ENCODE measurements at regions not wholly inside any gene's neighbourhood (a gene's known extent, or its start where the extent isn't known, plus 50 kb on each side); places are given as distances from the start of the nearest gene placed in this dataset.

DNA sequence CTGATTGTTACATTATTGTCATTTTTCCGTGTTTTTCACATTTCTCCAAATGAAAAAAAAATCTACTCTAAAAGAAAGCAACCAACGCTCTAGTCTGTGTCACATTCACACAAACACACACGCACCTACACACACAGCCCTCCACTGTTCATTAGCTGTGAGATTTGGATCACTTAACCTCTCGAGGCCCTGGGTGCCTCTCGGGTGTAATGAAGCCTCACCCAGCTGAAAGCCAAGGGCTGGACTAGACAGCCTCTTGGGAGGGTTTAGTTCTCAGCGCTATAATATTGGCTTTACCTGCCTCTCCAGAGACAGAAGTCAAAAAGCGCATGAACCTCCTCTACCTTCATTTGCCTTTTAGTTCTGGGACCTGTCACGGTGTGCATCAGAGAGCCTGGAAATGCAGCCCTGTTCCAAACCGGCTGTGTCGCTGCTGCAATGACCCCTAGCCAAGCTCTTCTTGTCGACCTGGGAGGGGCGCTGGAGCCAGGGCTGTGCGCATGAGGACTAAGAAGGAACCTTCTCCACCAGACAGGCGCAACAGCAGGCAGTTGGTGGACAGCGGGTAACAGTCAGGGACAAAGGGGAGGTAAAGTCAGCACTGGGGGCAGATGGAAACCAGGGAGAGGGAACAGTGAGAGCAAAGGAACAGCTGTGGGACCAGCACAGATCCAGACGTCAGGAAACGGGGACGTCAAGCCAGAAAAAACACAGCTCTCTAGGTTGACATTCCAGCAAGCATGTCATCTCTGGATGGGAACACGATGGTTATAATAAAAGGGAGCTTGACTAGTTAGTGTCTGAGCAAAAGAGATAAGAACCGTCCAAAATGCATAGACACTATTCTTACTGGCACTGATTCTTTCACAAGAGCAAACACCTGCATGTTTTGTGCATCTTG, 375.9 kb downstream of the EFNB2 start:
- no peak for DNase-seq

DNA sequence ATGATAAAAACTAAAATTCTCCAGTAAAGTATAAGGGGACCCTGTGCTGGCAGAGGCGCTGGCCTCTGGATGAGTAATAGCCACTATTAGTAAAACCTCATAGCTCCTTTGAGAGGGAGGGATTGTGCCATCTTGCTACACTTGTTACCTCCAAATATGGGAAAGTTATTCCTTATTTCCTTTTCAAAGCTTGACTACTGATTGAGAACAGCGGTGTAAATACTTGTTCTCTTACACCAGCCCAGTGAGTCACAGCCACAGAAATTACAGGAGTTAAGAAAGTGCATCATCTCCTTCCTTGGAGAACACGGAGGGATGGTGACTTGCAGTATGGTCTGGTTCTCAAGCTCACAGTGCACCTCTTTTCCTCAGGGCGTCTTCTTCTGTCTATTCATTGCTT, 379.0 kb downstream of the EFNB2 start:
- no peak for DNase-seq

DNA sequence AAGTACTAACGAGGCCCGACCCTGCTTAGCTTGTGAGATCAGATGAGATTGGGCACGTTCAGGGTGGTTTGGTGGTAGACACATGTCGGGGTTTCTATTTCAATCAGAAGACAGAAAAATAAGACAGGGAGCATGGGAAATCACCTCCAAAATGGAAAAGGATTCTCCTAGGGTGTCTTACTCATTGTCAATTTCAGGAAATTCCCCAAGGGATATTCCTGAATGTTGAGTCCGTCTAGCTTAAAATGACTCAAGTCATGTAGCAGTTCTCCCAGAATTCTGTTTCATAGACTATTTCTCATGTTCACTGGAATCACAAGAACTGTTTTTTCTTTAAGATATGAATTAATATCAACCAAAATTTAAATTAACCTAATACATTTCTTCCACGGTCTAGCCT, 380.1 kb downstream of the EFNB2 start:
- no peak for DNase-seq

DNA sequence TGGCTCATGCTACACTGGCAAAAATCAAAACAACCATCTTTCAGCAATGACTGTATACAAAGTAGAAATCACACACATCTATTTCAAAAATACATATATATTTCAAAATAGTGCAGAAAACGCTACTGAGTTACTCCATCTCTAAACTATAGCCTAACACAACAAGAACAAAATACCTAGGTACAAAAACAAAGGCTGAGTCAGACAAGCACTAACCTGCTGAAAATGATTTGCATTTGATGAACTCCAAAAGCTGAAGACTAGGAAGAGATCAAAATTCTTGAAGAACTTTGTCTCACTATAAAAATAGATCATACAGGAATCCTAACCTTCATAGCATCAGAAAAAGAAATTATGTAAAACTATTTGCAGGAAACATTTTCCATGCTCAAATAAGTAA, 381.6 kb downstream of the EFNB2 start:
- no peak for DNase-seq

DNA sequence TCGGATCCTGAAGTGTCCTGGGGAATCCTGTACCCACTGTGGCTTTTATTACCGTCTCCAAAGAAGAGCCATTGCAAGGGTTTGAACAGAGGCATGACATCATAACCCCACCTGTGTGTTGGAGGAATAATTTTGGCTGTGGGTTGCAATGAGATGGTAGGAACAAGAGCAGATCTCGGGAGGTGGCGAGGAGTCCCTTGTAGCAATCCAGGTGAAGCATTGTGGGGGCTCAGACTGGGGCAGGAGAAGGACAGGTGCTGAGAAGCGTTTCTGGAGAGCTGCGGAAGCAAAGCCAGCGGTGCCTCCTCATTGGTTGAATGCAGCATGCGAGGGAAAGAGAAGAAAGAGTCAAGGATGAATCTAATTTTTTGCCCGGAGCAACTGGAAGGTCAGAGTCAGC, 382.4 kb downstream of the EFNB2 start:
- no peak for DNase-seq

DNA sequence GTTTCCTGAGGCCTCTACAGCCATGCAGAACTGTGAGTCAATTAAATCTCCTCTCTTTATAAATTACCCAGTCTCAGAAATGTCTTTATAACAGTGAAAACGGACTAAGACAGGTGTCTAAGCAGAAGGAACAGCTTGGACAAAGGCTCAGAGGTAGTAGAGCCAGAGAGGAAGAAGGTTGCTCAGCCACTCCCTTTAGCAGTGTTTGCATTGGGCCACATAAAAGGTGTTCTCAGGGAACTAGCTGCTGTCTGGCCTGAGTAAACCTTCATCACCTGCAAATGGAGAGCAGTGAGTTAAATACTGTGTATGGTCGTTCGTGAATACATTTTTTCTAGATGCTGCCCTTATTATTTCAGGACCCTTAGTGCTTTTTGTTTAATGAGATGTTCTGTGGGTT, 383.4 kb downstream of the EFNB2 start:
- DNase-seq: no peak

DNA sequence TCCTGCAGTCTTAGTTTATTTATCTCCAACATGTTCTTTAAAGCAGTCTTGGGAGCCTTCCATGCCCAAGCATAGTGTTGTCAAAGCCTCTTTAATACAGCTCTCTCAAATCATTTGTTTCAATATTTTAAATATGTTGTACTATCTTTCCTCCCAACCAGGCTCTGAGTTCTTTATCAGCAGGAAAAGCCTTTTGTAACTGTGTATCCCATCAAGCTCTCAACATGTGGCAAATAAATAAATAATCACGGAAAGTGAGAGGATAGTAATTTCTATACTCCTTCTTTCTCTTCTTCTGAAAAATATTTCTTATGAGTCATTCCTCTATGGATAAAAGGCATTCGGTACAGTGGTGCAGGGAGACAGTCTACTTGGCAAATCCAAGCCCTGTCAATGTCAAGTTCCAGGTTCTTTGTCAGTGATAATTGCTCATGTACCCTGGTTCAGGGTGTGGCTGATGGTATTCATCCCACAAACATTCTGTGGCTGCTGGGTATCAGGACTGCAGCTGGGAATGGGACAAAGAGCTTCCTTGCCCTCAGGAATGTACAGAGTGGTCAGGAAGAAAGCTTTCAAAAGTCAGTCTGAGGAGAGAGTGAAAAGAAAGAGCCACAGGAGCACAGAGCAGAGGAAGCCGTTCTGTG, 384.3 kb downstream of the EFNB2 start:
- DNase-seq: no peak

DNA sequence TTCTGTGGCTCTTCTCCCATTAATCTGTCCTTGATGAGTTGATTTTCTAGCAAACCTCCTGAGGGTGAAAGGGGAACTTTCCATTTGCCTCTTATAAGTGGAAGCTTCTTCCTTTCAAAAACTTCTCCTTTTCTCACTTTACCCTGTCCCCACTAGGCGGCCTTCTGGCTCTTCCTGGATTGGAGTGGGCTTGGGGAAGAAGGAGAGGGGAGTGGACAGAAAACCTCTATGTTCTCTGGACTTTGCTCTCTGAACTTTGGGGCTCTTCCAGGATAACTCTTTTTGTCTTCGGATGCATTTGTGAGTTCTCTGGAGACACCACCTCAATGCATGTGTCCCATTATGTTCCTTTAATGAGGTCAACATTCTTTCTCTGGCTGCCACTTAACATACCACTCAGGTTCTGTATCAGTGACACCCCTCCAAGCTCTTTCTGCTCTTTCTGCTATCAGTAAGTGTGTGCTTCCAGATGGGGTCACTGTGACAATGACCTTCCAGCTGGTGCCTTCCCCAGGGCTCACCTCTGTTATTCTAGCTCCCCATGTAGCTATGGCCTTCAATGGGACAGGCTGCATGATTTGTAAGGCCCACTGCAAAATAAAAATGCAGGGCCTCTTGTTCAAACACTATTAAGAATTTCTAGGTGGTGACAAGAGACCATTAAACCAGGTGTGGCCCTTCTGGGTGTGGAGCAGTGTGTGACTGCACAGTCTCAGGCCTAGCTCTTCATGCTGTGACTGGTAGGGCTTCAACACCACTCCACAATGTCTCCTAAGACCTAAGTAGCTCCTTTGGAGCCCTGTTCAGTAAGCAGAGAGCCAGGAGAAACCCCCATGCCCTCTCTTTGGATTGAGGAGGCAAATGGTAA, 389.2 kb downstream of the EFNB2 start:
- no peak for DNase-seq

DNA sequence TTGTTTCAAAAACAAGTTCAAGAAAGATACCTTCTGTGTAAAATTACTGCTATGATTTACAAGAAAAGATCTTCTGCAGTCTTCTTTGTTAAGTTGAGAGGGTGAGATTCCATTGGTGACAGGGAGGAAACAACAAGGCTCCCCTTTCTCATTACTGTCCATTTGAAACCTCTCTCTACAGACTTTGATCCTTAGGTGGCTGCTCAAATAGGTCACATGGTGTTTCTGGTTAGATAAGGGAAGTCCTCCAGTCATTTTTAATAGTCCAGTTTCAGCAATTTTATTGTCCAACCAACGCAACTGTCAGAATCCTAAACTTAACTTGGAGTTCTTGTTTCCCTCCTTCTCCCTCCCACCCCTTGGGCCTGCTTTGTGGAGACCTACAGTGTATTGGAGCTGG, 390.4 kb downstream of the EFNB2 start:
- no peak for DNase-seq

DNA sequence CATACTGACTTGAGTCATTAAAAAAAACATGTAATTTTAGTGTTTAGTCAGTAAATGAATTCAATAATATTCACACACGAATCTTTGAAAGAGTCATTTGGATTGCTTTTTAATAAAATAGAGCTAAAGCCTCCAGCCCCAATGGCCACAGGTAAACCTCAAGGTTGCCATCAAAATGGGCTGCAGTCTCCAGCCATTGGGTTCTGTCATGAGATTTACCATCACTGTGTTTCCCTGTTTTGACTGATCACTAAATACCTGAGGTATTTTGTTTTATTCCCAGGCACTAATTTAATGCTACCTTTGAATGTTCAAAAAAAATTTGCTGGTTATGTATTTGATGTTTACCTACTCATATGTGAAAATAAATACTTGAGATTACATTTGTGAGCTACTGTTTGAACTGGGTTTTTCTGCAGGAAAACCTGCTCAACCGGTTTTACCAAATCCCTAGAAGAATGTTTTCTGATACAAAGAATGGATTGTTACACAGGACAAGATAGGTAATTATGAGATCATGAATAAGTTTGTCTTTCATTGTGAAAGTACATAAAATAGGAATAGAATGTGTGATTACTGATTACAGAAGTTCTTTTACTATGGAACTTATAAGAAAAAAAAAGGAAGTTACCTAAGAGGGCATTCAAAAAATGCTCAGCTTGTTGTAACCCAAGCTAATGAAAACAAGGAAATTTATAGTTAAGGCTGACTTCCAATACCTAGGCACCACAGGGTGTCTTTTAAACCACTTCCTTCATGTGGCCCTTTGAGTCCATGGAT, 391.3 kb downstream of the EFNB2 start:
- DNase-seq: no peak

DNA sequence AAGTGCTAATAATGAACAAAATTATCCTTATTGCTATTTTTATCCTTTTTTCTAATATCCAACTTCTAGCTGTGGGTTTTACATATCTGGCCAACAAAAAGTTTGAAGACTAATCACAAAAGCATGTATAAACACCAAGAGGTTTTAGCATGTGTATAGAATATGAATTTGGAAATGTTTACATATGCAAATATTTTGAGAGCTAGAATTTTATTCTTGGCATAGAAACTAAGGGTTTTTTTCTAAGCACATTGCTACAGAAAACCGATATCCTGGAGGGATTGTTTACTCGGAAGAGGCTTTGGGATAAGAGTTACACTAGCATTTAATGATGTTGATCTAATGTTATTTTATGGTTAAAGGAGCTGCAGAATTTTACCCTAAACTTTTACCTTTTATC, 392.1 kb downstream of the EFNB2 start:
- no peak for DNase-seq

DNA sequence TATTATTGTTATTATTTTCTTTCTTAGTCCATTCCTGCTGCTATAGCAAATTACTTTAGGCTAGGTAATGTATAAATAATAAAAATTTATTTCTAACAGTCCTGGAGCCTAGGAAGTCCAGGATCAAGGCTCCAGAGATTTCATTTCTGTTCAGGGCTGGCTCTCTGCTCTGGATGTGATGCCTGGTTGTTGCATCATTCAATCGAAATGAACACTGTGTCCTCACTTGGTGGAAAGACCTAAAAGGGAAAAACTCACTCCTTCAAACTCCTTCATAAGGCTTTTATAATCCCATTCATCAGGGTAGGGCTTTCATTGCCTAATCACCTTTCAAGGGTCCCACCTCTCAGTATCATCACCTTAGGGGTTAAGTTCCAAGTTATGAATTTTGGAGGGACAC, 395.0 kb downstream of the EFNB2 start:
- DNase-seq: no peak

DNA sequence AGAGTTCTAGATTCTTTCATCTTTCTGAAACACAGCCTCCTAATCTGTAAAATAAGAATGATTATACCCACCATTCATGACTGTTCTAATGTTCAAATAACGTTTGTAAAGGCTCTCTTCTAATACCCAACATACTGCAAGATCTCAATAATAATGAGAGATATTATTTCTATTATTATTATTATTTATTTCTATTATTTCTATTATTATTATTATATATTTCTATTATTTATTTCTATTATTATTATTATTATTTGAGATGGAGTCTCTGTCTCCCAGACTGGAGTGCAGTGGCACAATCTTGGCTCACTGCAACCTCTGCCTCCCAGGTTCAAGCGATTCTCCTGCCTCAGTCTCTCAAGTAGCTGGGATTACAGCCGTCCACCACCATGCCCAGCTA, 395.5 kb downstream of the EFNB2 start:
- no peak for DNase-seq

DNA sequence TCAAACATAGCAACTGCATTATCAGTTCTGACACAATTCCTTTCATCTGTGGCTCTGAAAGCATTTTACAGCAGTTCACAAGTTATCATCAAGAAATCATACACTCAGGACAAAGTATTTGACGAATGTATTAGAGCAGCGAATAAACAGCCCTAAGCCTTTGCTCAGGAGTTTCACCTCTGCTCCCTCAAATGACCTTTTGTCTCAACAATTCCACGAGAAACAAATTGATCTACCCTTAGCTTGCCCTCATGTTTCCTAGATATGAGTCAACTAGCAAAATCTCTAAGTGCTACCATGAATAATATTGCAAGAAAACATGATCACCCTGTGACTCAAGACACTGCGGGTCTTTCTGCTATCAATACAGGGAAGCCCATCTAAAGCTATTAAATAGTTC, 396.1 kb downstream of the EFNB2 start:
- DNase-seq: no peak

DNA sequence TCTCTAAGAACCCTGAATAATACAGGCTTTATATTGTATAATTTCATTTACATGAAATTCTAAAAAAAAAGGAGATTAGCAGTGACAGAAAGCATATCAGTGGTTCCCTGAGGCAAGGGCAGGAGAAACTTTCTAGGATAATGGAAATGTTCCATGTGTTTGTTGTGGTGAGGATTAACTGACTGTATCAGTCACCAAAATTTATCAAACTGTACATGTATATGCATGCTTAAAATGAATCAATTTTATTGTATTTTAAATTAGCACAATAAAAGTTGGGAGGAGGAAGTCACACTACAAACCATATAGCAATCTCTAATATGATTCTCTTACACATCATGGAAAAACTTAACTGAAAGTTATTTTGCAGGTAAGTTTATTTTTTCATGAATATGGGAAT, 396.8 kb downstream of the EFNB2 start:
- no peak for DNase-seq

DNA sequence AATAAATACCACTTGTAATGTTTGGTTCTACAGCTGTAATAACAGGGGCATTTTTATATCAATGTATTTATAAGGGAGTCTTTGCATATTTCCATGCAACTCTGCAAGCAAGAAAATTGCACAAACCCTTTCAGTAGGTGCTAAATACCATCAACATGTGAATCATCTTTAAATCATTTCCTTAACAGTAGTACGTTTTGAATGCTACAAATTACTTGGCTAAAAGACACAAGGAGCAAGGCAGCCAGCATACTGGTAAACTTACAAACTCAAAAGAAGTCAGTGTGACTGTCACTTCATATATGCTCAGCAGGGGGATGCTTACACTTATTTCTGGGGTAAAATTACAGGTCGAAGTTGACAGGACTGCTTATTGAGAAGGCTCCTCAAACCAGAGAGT, 402.4 kb downstream of the EFNB2 start:
- DNase-seq: no peak

DNA sequence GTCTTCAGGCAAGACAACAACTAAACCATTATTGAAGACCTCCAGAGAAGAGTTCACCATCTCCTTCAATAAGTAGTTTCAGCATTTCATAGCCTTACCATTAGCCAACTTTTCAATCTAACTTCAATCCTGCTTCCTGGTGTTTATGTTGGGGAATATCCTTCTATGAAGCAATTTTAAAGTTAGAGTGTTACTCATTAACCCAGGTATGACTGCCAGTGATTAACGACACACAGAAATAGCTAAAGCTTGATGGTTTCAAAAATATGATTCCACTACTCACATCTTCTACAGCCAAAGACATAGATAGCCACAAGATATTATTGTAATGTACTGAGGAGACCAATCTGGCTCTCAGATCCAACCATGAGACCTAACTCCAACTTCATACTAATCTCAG, 403.2 kb downstream of the EFNB2 start:
- no peak for DNase-seq

DNA sequence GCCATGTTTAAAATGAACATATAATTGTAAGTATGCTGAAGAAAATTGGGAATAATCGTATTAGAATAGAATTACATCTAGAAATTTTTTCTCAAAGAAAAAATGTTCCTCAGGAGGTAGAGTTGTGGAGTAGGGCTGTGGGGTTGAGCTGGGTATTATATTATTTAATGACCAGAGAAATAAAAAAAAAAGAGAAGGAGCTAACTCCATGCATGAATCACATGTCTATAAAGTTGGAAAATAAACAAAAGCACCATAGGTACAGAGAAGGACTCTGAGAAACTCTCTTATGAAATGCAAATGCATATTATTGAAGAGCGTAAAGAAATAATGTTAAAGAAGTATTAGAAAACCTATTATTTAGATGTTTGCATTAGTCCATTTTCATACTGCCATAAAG, 405.5 kb downstream of the EFNB2 start:
- no peak for DNase-seq

DNA sequence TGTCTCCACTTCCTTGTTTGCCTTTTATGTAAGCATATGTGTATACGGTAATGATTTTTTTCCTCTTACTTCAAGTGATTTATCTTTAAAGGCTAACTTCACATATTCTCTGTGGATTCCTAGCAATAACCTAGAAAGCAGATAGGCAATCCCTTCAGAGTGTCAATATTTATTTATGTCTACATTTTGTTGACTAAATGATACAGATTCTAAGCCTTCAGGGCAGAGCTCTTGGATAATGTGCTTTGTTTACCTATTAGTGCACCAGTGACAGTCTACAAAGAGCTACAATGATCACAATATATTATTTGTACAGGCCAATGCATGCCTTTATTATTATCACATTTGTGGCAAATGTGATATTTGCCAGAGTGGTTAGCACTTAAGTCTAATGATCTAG, 406.2 kb downstream of the EFNB2 start:
- no peak for DNase-seq

DNA sequence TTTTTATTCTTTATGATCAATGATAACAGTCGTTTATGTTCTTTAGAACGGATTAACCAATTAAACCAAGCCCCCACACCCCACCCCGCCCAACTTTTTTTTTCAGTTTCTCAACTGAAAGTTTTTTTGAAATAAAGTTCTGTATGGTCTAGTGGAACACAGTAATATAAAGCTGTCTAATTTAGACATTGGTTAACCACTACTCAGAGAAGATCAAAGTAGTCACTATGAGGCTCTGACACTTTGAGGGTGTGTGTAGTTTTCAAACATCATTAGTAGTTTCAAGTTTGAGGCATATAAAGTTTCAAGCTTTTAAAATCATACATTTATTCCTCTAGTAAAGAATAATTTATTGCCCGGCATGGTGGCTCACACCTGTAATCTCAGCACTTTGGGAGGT, 413.2 kb downstream of the EFNB2 start:
- no peak for DNase-seq

DNA sequence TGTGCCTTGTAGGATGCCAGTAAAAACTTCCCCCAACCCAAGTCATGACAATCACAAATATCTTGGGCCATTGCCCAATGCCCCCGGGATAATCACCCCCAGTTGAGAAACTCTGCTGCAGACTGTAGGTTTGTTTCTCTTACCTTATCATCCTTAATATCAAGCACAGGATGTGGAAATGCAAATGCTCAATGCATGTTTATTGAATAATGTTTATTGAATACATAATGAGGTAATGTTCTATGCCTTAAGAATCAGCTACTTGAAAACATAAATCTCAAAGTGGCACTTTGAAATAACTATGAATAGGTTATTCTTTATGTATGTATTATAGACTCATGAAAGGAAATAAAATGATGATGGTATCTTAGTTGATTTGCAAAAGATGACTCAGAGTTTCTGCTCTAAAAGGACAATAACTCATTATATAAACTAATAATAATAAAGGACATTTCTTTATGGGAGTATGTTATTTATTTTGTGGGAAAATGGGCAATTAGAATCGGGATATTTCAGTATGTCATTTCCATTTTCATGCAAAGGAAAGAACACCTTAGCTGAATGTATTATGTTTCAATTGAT, 414.2 kb downstream of the EFNB2 start:
- no peak for DNase-seq

DNA sequence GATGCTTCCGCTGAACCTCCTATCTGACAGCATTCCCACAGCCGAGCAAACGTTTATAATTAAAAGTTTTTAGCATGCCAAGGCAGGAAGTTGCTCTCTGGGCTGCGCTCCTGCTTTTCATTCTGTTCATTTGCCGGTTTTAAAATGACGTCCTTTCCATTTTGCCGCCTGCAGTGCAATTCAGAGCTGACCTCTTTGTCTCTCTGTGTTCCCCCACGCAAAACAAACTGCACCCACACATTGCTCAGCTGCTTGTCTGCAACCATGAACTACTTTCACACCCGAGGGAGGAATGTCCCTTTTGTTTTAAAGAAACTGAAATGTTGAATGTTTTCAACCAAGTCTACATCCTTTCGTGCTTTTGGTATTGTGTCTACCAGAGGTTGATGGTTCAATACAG, 416.5 kb downstream of the EFNB2 start:
- DNase-seq: no peak

DNA sequence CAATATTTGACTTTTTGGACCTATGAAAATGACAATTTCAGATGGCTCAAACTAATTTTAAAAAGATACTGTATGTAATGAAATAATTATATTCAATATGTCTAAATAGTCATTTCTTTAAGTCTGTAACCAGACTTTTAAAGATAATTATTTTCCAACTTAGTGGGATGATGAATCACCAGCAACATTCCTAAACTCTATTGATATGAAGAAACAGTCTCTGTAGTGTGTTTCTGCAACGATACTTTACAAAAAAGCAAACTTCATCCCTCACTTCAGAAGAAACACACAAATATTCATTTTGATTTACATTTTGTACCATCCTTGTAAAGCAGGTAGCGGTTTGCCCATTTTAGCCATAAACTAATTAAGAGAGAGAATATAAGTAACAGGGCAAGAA, 417.4 kb downstream of the EFNB2 start:
- DNase-seq: no peak
